DMS153 treated with DMSO at 0.1 percent for 48 hours (cell line): ENCODE measurements at regions not wholly inside any gene's neighbourhood (a gene's known extent, or its start where the extent isn't known, plus 50 kb on each side); places are given as distances from the start of the nearest gene placed in this dataset.

Experiments
- DNase-seq: peaks from one replicate; lab custom pipeline; 2025; ENCODE audit not compliant: unreplicated experiment; lab: John Stamatoyannopoulos, UW

GRCh38 chr17:6218333-6218732, 148.2 kb downstream of the WSCD1 start:
- no peak for DNase-seq

GRCh38 chr17:6215071-6216035, 145.2 kb downstream of the WSCD1 start:
- no peak for DNase-seq

- no peak for DNase-seq
These were observed 143.7 kb downstream of the WSCD1 start for GRCh38 chr17:6213859-6214258.

- no peak for DNase-seq
These were observed 142.6 kb downstream of the WSCD1 start for GRCh38 chr17:6212766-6213165.

GRCh38 chr17:6209829-6210228, 139.7 kb downstream of the WSCD1 start:
- no peak for DNase-seq

- no peak for DNase-seq
These were observed 138.5 kb downstream of the WSCD1 start for GRCh38 chr17:6208608-6209180.

- no peak for DNase-seq
These were observed 135.3 kb downstream of the WSCD1 start for GRCh38 chr17:6205525-6205924.

- DNase-seq, result no peak
These were observed 134.9 kb downstream of the WSCD1 start for GRCh38 chr17:6205033-6205432.

- DNase-seq, result no peak
These were observed 134.1 kb downstream of the WSCD1 start for GRCh38 chr17:6204203-6204722.

- DNase-seq, result no peak
These were observed 126.2 kb downstream of the WSCD1 start for GRCh38 chr17:6196355-6196754.

GRCh38 chr17:6195123-6195522, 124.9 kb downstream of the WSCD1 start:
- no peak for DNase-seq

- DNase-seq, result no peak
These were observed 121.5 kb downstream of the WSCD1 start for GRCh38 chr17:6191405-6192324.

GRCh38 chr17:6187836-6188235, 117.7 kb downstream of the WSCD1 start:
- no peak for DNase-seq

- no peak for DNase-seq
These were observed 116.8 kb downstream of the WSCD1 start for GRCh38 chr17:6186998-6187397.

- no peak for DNase-seq
These were observed 114.3 kb downstream of the WSCD1 start for GRCh38 chr17:6184508-6184907.

GRCh38 chr17:6179017-6179416, 108.8 kb downstream of the WSCD1 start:
- no peak for DNase-seq

GRCh38 chr17:6177941-6178694, 107.9 kb downstream of the WSCD1 start:
- DNase-seq, result no peak
